ENCODE measurements at regions not wholly inside any gene's neighbourhood (a gene's known extent, or its start where the extent isn't known, plus 50 kb on each side); places are given as distances from the start of the nearest gene placed in this dataset.

- no peak for DNase-seq (ENCODE audit: low read depth)
These were observed 72.9 kb upstream of the SMIM36 start for GRCh38 chr17:55584055-55584685.

- no peak for DNase-seq (ENCODE audit: low read depth)
These were observed 71.6 kb upstream of the SMIM36 start for GRCh38 chr17:55582897-55583296.

DNA sequence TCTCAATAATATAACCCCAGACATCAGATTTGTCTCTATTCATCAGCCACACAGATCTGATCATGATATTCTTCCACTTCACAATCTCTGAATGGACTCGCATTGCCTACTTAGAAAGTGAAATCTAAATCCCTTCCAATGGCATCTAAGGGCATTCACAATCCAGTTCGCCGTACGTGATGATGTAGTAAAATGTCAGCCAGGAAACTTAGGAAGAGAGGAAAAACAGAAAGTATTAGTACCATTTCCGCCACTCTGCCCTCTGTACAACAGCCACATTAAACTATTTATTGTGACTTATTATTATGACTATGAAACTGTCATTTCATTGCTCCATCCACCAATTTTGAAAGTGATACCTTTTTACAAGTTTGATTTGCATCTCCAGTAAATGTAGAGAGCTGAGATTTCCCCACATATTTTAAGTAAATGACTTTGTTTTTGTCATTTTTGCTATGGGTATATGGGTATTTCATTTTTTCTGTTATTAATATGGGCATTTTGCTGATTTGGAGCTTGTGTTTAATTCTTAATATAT lies 69.4 kb upstream of the SMIM36 start:
- no peak for DNase-seq (ENCODE audit: low read depth)

DNA sequence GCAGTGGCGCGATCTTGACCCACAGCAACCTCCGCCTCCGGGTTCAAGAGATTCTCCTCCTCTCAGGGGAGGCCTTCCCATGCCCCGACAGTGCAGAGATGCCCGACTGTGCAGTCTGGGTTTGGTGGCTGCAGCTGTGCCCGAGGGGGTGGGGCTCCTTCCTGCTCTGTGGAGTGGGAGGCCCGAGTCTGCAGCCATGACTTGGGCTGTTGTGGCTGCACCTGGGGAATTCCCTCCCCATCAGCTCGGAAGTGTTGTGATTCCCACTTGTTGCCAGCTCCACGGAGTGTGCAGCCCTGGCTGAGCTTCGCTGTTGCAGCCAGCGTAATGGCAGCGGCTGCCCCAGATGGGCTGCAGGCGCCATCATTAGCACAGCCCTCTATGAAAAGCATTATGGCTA lies 66.4 kb upstream of the SMIM36 start:
- no peak for DNase-seq (ENCODE audit: low read depth)

DNA sequence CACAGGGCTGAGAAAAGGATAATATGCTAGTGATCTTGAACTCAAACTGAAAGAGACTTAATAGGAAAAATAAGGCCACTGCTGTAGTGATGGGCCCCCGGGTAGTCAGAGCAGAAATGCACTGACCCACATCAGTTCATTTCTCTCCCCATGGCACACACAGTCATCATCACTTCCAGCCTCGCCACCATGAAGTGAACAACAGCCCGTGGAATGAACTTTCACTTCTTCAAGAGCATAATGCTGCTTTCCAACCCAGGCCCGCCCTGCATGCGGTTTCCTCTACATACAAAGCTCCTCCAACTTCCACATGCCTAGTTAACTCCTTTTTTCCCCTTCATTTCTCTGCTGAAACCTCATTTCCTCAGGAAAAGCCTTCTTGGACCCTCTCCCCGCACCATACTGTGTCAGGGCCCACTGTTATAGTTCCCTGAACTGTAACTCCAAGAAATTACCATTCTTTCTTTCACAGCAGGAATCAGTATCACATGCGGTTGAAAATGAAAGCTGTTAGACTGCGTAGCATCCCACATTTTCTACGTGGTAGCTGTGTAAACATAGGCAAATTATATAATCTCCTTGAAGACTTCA lies 65.8 kb upstream of the SMIM36 start:
- DNase-seq (ENCODE audit: low read depth): no peak

- DNase-seq (ENCODE audit: low read depth): peak; percentile 48
These were observed 65.2 kb upstream of the SMIM36 start for GRCh38 chr17:55576237-55576995.

GRCh38 chr17:55575058-55575636 lies 63.9 kb upstream of the SMIM36 start:
- DNase-seq (ENCODE audit: low read depth): no peak

DNA sequence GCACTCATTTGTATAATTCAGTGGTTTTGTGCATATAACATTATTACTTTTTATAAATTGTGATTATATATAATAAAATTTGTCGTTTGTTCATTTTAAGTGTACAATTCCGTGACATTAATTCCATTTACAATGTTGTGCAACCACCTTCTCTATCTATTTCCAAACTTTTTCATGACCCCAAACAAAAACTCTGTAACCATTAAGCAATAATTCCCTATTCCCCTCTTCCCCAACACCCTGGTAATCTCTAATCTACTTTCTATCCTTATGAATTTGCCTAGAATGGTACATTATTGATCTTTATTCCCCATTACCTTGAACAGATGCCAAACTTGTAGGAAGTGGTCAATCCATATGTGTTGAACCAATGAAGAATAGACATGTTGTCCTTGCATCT lies 61.3 kb upstream of the SMIM36 start:
- no peak for DNase-seq (ENCODE audit: low read depth)

DNA sequence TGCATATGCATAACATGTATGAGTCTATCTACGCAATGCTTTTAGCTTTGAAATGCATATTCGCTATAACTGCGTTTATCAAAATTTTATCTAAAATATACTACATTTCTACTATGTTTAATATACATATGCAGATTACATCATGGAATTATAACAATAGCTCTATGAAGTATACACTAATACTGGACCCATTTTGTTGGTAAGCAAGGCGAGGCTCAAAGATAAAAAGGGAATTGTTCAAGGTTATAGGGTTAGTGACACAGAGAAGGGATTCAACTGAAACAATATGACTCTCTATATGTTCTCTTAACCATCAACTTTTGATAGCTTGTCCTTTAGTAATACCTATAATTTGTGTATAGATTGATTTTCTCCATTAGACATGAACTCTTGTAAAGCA lies 60.9 kb upstream of the SMIM36 start:
- DNase-seq (ENCODE audit: low read depth): no peak

DNA sequence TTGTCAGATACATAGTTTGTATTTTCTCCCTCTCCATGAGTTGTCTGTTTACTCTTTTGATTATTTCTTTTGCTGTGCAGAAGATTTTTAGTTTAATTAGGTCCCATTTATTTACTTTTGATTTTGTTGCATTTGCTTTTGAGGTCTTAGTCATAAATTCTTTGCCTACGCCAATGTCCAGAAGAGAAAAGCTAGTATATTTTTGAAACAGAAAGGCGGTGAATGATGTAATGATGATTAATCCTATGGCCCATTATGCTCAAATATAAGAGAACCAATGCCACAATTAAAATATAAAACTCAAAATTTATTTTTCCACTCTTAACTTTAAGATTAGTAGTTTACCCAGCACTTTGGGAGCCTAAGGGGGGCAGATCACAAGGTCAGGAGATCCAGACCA lies 59.8 kb upstream of the SMIM36 start:
- DNase-seq (ENCODE audit: low read depth): no peak

- DNase-seq (ENCODE audit: low read depth): no peak
These were observed 59.1 kb upstream of the SMIM36 start for GRCh38 chr17:55570391-55570790.

GRCh38 chr17:55567240-55568214 lies 56.3 kb upstream of the SMIM36 start:
- no peak for DNase-seq (ENCODE audit: low read depth)

DNA sequence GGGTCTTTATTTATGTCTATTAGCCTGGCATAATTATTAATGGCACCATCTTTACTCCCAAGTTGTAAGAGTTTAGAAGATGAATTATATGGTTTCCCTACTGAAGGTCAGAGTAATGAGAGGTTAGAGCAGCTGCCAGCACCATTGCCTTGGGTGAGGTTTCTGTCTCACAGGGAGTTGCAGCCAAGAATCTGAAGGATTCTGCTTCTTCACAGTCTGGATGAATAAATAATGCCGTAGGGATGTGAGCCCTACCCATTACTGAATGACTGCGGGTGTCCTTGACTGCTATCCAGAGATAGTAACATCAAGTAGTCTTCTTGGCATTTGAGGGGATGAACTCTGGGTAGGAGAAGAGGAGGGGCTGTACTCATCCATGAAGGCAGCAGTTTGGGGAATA lies 52.8 kb upstream of the SMIM36 start:
- no peak for DNase-seq (ENCODE audit: low read depth)

DNA sequence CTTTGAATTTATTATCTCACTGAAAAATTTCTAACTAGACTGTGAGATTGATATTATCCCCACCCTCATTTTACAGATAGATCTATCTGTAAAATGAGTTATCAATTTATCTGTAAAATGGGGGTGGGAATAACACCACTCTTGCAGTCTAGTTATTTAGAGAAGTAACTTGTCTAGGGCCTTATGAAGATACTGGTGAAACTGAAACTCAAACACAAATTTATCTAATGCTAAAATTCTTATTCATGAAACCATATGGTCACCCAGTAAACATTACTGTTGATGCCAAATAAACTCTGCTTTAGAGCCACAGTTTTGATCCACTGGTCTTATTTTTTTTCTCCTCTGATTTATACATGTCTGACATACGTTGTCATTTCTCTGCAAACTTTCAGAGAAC lies 52.1 kb upstream of the SMIM36 start:
- no peak for DNase-seq (ENCODE audit: low read depth)

- DNase-seq (ENCODE audit: low read depth): no peak
These were observed 50.8 kb upstream of the SMIM36 start for GRCh38 chr17:55561973-55562495.

DNA sequence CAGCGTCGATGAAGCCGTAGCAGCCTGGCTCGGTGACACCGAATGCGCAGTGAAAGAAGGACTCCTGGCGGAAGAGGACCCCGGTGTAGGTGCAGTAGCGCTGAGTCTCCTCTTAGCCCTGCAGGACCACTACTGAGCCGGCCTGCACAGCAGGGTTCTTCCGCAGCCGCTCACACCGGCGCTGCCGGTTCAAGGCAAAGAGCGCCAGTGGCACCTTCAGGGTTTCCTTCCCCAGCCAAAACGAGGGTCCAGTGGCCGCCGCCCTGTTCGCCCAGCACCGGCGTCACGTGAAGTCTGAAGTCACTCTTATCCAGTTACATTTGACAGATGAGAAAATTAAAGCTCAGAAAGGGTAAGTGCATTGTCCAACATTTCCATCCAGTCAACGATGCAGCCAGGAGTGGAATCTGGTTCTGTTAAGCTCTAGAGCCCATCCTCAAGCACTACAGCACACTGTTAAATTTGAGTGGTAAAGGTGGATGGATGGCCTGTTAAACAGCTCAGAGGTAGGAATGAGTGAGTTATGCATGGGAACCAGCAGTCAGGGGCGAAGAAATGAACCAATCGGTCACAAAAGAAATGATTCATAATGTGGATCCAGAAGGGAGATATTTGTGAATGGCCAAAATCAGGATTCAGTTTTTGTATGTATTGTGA lies 50.2 kb upstream of the SMIM36 start:
- DNase-seq (ENCODE audit: low read depth): no peak
